ENCODE measurements at regions not wholly inside any gene's neighbourhood (a gene's known extent, or its start where the extent isn't known, plus 50 kb on each side); places are given as distances from the start of the nearest gene placed in this dataset.

DNA sequence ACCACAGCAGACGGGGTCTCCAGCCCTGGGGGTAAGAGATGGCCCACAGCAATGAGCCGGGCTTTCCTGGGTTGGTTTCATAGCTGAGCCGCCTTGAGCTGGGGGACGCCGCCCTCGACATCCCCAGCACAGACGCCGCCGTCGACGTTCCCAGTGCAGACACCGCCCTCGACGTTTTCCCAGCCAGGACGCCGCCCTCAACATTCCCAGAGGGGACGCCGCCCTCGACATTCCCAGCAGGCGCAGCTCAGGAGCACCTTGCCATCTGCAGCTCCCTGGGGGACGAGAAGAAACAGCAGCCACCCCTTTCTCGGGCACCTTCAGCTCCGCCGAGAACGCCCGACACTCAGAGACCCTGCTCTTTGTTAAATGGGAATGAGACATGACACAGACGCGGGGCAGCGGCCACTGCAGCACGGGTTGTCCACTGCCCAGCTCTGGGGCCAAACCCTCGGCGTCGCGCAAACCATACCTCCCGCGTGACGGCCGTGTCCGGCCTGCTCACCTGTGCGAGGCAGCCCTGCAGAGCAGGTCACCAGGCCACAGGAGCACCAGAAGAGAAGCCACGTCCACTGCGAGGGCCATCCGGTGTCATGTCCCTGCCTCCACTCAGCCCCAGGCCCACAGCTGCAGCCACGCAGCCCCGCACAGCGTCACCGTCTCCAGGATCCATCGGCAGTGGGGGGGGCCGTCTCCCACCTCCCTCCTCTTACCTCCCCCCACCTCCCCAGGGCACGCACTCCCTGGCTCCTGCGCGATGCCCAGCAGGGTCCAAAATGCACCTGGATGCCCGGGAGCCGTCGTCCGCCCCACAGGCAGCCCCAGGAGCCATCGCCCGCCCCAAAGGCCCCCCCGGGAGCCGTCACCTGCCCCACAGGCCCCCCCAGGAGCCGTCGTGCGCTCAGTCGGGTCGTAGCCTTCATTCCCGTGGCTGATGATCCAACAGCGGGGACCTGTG, 77.4 kb upstream of the GALNT9 start:
- TF ChIP-seq, protein P1, sequence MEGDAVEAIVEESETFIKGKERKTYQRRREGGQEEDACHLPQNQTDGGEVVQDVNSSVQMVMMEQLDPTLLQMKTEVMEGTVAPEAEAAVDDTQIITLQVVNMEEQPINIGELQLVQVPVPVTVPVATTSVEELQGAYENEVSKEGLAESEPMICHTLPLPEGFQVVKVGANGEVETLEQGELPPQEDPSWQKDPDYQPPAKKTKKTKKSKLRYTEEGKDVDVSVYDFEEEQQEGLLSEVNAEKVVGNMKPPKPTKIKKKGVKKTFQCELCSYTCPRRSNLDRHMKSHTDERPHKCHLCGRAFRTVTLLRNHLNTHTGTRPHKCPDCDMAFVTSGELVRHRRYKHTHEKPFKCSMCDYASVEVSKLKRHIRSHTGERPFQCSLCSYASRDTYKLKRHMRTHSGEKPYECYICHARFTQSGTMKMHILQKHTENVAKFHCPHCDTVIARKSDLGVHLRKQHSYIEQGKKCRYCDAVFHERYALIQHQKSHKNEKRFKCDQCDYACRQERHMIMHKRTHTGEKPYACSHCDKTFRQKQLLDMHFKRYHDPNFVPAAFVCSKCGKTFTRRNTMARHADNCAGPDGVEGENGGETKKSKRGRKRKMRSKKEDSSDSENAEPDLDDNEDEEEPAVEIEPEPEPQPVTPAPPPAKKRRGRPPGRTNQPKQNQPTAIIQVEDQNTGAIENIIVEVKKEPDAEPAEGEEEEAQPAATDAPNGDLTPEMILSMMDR (conservative IDR thresholded peaks at IDR 0.05; ENCODE audit: low read length), result no peak
- no peak for TF ChIP-seq EZH2phosphoT487 (IDR thresholded peaks at IDR 0.05; ENCODE audit: borderline replicate concordance)
